Sciatic nerve (tissue), 2 donors: ENCODE measurements at regions not wholly inside any gene's neighbourhood (a gene's known extent, or its start where the extent isn't known, plus 50 kb on each side); places are given as distances from the start of the nearest gene placed in this dataset.

Experiments
- ATAC-seq: fragments of 200-7000 bp; cut with Tn5 transposase; one replicate; pipeline ENCODE4 v1.9.1; 2020; ENCODE audit warnings: mild to moderate bottlenecking, moderate library complexity
- DNase-seq: peaks from one replicate; pipeline ENCODE4 v3.0.0-alpha.2; 2020; ENCODE audit warnings: low spot score
- intact Hi-C: fragments of 100-400 bp; cut with DNase I; formaldehyde crosslinking; loops from one replicate; pipeline ENCODE4 v1.14.2; 2022
- donor health status: DM: no; HTN: no; CAD: no.
- donor health status: DM: no; HTN: no; CAD: no.

- intact Hi-C loops, result no loop called here
- ATAC-seq (no peak), DNase-seq (no peak)
Measured at GRCh38 chr22:49497266-49497665, 330.4 kb downstream of the BRD1 start.

DNA sequence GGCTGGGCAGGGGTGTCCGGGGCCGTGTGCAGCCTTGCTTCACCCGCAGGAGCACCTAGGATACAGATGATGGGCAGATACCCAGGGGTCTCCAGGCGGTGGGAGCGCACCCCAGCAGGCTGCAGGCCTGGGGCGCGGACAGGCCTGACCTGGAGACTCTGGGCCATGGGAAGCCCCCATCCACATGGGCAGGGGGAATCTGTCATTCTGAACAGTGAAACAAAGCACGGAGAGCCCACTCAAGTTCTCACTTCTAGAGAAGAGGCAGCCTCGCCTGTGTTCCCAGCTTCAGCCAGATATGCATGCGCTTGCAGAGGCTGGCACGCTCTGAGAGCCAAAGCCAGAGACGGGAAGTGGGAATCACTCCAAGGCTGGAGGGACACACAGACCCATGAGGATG, 333.1 kb downstream of the BRD1 start:
- intact Hi-C loops, result no loop called here
- ATAC-seq, result no peak
- DNase-seq, result no peak

DNA sequence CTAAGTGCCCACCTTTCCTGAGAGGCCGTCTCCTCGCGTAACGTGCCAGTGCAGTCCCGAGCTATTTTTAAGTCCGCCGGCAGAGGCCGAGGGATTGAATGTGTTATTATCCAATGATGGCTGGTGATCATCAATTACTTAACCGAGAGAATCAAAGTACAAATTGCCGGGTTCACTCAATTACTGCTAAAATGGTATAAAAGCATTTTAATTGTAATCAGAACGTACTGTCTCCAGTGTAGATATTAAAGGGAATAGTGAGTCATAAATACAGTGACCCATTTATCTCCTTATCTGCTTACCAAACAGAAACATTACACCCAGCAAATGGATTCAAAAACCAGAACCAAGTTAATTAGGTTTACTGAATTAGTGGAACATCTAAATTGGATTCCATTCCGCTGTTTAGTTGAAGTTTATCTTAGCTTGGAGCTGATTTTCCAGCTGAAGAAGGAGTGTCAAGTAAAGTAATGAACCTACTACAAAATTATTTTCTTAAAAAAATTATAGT, 334.9 kb downstream of the BRD1 start:
- intact Hi-C loops, result no loop called here
- no peak for DNase-seq
- ATAC-seq, result no peak

DNA sequence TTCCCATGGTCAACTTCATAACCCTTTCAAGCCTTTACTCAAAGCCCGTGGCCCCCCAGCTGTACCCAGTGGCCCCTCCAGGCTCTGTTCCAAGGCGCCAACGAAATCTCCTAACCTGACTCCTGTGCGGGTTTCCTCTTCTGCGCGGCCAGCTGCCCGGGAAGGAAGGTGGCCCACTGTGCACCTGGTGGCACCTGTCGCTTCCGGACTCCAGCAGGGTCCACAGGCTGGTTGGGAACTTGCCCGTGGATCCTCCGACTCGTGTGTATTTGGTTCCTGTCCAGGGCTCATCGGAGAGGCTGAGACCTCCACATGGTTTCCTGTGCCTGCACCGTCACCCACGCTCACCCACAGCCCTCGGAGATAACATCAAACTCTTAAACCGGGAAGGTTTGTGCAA, 335.4 kb downstream of the BRD1 start:
- DNase-seq, result no peak
- intact Hi-C loops, result no loop called here
- ATAC-seq, result no peak

- intact Hi-C loops, result no loop called here
- no peak for DNase-seq
- no peak for ATAC-seq
Measured at GRCh38 chr22:49491726-49492125, 335.9 kb downstream of the BRD1 start.

GRCh38 chr22:49491221-49491635, 336.4 kb downstream of the BRD1 start:
- ATAC-seq, result no peak
- intact Hi-C loops, result no loop called here
- no peak for DNase-seq

DNA sequence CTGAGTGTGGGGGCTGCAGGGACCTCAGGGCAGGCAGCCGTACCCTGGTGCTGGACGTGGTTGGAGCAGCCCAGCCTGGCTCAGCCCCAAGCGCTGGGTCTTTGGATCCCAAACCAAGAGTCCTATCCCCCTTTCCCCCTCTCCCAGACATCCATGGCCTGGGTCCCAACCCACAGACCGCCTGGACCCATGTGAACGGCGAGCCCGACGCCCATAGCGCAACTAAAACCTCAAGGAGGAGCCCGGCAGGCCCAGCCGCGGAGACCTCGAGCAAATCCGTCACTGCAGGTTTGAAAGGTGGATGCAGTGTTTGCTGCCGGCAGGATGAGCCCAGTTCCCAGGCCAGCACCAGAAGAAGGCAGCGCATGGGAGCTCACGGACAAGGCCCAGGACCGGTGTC, 337.0 kb downstream of the BRD1 start:
- DNase-seq (no peak), ATAC-seq (no peak)
- intact Hi-C loops, result no loop called here

DNA sequence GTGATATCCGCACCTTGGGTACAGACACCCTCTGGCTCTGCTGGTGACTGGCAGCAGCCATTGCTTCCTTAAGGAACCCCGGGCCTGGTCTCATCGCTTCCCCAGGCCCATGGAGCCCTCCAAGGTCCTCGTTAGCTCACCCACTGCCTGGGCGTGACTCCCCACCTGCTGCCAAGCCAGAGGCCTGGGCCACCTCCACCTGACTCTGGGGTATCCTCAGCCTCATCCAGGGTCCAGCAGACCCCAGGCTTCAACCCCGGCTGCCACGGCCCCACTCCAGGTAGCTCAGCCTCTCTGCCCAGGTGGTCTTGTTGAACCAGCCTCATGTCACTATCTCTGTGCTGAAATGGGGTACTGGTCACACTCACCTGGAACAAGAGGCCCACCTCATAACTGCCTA, 337.9 kb downstream of the BRD1 start:
- ATAC-seq, result no peak
- intact Hi-C loops, result loop anchor here (10.0 kb wide), 1 partner anchor 55 kb away; no protein-coding TSS in a partner anchor
- no peak for DNase-seq

GRCh38 chr22:49488943-49489342, 338.7 kb downstream of the BRD1 start:
- ATAC-seq, result no peak
- DNase-seq, result no peak
- intact Hi-C loops, result loop anchor here (10.0 kb wide), 1 partner anchor 56 kb away; no protein-coding TSS in a partner anchor

DNA sequence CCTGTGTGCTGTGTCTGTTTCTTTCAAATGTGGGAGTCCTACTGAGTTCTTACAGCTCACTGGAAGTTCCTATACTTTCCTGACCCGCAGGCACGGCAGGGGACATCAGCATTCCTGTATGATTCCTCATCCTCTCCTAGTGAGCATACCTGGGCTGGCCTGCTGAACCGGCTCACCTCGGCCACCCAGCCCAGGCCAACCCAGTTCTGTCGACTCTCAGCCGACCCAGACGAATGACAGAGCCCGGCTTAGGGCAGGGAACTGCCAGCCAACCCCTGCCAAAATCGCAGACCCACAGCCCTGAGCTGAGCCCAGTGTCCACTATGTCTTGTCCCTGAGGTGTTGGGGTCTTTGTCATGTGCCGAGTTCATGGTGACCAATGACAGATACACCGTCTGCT, 339.7 kb downstream of the BRD1 start:
- intact Hi-C loops, result loop anchor here (10.0 kb wide), 1 partner anchor 57 kb away; no protein-coding TSS in a partner anchor
- DNase-seq (no peak), ATAC-seq (no peak)

DNA sequence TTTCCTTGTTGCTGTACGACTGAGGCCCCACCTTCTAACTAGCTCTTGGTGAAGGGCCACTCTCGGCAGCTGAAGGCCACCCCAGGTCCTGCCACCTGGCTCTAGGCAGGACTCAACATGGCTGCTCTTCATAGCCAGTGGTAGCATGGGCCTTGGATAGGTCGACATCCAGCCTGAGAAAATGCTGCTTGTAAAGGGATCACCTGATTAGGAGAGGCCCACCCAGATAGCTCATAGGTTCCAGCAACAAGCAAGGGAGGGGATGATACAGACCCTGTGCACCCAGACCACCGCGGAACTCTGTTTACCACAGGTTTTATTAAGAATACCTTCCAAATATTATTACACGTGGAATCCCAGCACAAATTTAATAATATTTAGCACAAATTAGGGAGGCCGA, 341.4 kb downstream of the BRD1 start:
- no peak for DNase-seq
- ATAC-seq, result no peak
- intact Hi-C loops, result loop anchor here (10.0 kb wide), 1 partner anchor 59 kb away; no protein-coding TSS in a partner anchor

GRCh38 chr22:49483946-49484345, 343.7 kb downstream of the BRD1 start:
- intact Hi-C loops, result loop anchor here (10.0 kb wide), 1 partner anchor 61 kb away; no protein-coding TSS in a partner anchor
- DNase-seq (no peak), ATAC-seq (no peak)

DNA sequence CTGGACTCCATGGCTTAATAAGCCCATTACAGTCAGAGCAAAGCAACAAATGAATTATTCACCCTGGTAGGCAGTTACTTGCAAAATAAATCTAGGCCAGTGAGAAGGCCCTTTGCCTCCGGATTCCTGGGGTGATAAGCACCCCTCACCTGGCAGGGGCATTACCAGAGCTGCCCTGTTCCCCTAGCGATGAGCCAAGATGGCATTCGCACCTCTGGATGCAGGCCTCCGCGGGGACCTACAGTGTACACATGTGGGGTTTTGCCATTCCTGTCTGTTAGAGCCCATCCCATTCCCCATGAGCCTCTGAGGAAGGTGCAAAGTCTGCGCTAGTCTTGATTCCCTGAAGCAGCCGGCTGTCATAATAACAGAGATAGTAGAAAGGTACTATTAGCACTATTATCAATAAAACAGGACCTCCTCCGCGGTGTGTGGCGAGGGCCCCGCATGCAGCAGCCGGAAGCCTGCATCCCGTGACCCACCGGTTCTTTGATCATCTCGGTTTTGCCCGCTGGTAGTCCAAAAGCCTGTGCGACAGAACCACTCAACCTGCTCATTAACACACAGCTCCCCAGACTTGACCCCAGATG, 344.3 kb downstream of the BRD1 start:
- no peak for DNase-seq
- intact Hi-C loops, result loop anchor here (10.0 kb wide), 1 partner anchor 61 kb away; no protein-coding TSS in a partner anchor
- no peak for ATAC-seq

DNA sequence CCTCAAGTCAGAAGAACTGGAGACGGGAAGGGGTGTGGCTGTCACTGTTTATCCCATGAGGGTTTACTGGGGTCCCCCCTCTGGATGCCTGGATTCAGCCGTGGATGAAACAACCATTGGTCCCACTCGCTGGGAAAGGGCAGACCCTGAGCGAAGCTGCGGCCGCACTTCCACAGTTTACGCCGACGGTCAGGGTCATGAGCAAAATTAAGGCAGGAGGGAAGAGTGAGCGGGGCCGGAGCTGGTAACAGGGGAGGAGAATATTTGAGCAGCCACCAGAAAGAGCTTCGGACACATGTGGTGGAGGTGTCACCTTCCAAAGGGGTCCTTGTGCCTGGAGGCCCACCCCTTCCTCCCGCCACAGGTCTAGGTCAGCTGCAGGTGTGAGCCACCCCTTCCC, 344.9 kb downstream of the BRD1 start:
- DNase-seq (no peak), ATAC-seq (no peak)
- intact Hi-C loops, result loop anchor here (10.0 kb wide), 1 partner anchor 62 kb away; no protein-coding TSS in a partner anchor

DNA sequence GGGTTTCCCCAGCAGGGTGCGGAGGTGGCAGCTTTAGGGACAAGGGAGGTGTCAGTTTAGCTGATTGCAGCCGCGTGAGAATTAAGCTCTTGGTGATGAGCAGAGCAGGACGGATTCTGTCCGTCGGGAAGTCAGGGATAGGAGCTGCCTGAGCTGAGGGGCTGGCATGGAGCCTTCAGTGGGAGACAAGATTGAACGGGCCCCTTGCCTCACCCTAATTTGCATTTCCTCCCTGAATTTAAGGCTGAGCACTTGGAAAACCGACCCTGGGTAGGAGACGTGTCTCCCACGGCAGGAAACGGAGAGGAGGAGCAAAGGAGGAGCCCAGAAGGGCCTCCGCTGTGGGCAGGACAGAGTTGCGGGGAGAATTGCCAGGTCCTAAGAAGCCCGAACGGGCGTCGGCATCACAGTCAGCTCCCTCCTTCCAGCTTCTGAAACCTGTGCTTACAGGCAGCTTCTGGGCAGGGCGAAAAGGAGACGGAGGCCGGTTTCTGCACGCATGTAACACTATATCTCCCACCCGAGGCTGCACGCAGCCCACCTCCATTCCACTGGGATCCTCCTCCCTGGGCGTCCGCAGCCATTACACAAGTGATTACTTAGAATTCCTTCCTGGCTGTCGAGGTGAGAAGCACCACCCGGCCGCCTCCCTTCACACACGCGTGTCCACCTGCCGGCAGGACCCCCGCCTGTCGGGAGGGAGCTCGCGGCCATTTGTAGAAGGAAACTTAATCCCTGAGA, 345.8 kb downstream of the BRD1 start:
- no peak for DNase-seq
- no peak for ATAC-seq
- intact Hi-C loops, result loop anchor here (10.0 kb wide), 1 partner anchor 63 kb away; no protein-coding TSS in a partner anchor

- no peak for ATAC-seq
- intact Hi-C loops, result loop anchor here (10.0 kb wide), 1 partner anchor 64 kb away; no protein-coding TSS in a partner anchor
- no peak for DNase-seq
Measured at GRCh38 chr22:49480896-49481658, 346.6 kb downstream of the BRD1 start.

DNA sequence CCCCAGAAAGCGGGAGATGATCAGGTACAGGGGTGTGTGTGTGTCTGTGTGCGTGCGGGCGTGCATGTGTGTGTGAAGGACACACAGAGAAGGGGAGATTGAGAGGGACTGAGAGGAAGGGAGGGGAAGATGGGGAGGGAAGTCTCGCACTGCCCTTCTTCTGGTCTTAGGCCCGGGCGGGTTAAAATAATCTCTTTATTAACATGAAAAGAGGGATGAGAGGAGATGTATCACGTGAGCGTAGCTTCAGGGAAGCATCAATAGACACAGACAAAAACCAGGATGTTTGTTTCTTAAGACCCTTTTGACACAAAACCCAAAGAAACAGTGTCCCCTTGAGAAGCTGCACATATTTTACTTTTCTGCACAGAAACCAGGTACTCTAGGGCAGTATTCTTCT, 347.3 kb downstream of the BRD1 start:
- DNase-seq, result no peak
- no peak for ATAC-seq
- intact Hi-C loops, result loop anchor here (10.0 kb wide), 1 partner anchor 64 kb away; no protein-coding TSS in a partner anchor

- no peak for DNase-seq
Measured at GRCh38 chr22:49479566-49479965, 348.1 kb downstream of the BRD1 start.

DNA sequence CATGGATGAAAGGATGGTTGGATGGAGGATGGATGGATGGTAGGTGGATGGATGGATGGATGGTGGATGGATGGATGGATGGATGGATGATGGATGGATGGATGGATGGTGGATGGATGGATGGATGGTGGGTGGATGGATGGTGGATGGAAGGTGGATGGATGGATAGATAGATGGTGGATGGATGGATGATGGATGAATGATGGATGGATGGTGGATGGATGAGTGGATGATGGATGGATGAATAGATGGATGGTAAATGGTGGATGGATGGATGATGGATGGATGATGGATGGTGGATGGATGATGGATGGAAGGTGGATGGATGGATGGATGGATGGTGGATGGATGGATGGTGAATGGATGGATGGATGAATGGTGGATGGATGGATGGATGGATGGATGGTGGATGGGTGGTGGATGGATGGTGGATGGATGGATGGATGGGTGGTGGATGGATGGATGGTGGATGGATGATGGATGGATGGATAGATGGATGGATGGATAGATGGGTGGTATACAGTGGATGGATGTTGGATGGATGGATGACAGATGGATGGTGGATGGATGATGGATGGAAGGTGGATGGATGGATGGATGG, 350.8 kb downstream of the BRD1 start:
- ATAC-seq, result no peak
- no peak for DNase-seq
- intact Hi-C loops, result no loop called here

More at GRCh38 chr22:49479566-49479965, 348.1 kb downstream of the BRD1 start:
- no peak for ATAC-seq
- intact Hi-C loops, result no loop called here
